ENCODE measurements at regions not wholly inside any gene's neighbourhood (a gene's known extent, or its start where the extent isn't known, plus 50 kb on each side); places are given as distances from the start of the nearest gene placed in this dataset.

DNA sequence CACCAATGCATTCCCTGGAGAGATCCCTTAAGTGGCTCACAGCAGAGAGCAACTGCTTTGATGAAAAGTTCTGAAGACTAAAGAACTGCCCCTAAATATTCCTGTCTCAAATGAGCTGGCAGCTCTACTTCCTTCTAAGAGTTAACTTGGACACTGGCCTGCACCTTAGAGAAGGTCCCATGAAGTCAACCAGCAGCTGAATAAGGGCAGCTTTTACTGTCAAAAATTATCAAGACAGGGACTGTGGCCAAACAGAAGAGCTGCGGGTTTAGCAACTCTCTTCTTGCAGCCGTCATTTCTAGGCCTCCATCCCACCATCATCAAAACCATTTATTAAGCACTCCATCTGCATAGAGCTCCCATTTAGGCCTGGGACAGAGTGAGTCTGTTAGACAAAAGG, 491.1 kb upstream of the TSHZ3 start:
- no peaks in the 10 kb centered on the region for H3K27me3 ChIP-seq
- no peaks in the 10 kb centered on the region for H3K9me3 ChIP-seq
- H3K27ac ChIP-seq: no peak overlapping the region
- H3K4me1 ChIP-seq (ENCODE audit: control insufficient read depth in 1 of 2, insufficient read depth in 1 of 2, low read depth in 1 of 2, low read length in 1 of 2): no peaks in the 10 kb centered on the region
- no peak for TF ChIP-seq CTCF (IDR thresholded peaks at IDR 0.05)
- H3K36me3 ChIP-seq: no peaks in the 10 kb centered on the region
- H3K4me3 ChIP-seq (ENCODE audit: low read depth in 1 of 2, low read length in 1 of 2): no peak overlapping the region

- no peaks in the 10 kb centered on the region for H3K27me3 ChIP-seq
- no peaks in the 10 kb centered on the region for H3K9me3 ChIP-seq
- no peaks in the 10 kb centered on the region for H3K4me1 ChIP-seq (ENCODE audit: control insufficient read depth in 1 of 2, insufficient read depth in 1 of 2, low read depth in 1 of 2, low read length in 1 of 2)
- H3K27ac ChIP-seq: no peak overlapping the region
- no peak for TF ChIP-seq CTCF (IDR thresholded peaks at IDR 0.05)
- H3K36me3 ChIP-seq: no peaks in the 10 kb centered on the region
- no peak overlapping the region for H3K4me3 ChIP-seq (ENCODE audit: low read depth in 1 of 2, low read length in 1 of 2)
Measured at GRCh38 chr19:31841755-31842154, 492.5 kb upstream of the TSHZ3 start.

GRCh38 chr19:31863122-31863521, 482.3 kb upstream of the ZNF507 start:
- H3K27me3 ChIP-seq: no peaks in the 10 kb centered on the region
- no peaks in the 10 kb centered on the region for H3K4me1 ChIP-seq (ENCODE audit: control insufficient read depth in 1 of 2, insufficient read depth in 1 of 2, low read depth in 1 of 2, low read length in 1 of 2)
- no peaks in the 10 kb centered on the region for H3K36me3 ChIP-seq
- no peak for TF ChIP-seq CTCF (IDR thresholded peaks at IDR 0.05)
- H3K9me3 ChIP-seq: peaks cover 9% of the 10 kb centered on the region
- no peak overlapping the region for H3K27ac ChIP-seq
- H3K4me3 ChIP-seq (ENCODE audit: low read depth in 1 of 2, low read length in 1 of 2): no peak overlapping the region

DNA sequence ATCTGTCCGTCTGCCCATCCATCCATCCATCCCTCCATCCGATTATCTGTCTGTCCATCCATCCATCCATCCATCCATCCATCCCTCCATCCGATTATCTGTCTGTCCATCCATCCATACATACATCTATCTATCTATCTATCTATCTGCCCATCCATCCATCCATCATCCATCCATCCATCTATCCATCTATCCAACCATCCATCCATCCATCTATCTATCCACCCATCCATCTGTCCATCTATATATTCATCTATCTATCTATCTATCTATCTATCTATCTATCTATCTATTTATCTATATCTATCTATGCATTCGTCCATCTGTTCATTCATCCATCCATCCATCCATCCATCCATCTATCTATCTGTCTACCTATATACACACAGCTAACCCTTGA, 471.1 kb upstream of the ZNF507 start:
- Histone ChIP-seq H3K27ac (no peak overlapping the region), H3K27me3 (no peaks in the 10 kb centered on the region), H3K36me3 (no peaks in the 10 kb centered on the region), H3K4me1 (ENCODE audit: control insufficient read depth in 1 of 2, insufficient read depth in 1 of 2, low read depth in 1 of 2, low read length in 1 of 2) (no peaks in the 10 kb centered on the region), H3K4me3 (ENCODE audit: low read depth in 1 of 2, low read length in 1 of 2) (no peak overlapping the region), H3K9me3 (no peaks in the 10 kb centered on the region)
- TF ChIP-seq CTCF (IDR thresholded peaks at IDR 0.05): no peak

GRCh38 chr19:31875591-31875990, 469.8 kb upstream of the ZNF507 start:
- H3K36me3 ChIP-seq: no peaks in the 10 kb centered on the region
- H3K27ac ChIP-seq: no peak overlapping the region
- H3K9me3 ChIP-seq: no peaks in the 10 kb centered on the region
- no peak overlapping the region for H3K4me3 ChIP-seq (ENCODE audit: low read depth in 1 of 2, low read length in 1 of 2)
- no peaks in the 10 kb centered on the region for H3K4me1 ChIP-seq (ENCODE audit: control insufficient read depth in 1 of 2, insufficient read depth in 1 of 2, low read depth in 1 of 2, low read length in 1 of 2)
- no peak for TF ChIP-seq CTCF (IDR thresholded peaks at IDR 0.05)
- H3K27me3 ChIP-seq: no peaks in the 10 kb centered on the region

- no peak for TF ChIP-seq CTCF (IDR thresholded peaks at IDR 0.05)
- no peaks in the 10 kb centered on the region for H3K36me3 ChIP-seq
- no peaks in the 10 kb centered on the region for H3K27me3 ChIP-seq
- no peaks in the 10 kb centered on the region for H3K9me3 ChIP-seq
- H3K4me1 ChIP-seq (ENCODE audit: control insufficient read depth in 1 of 2, insufficient read depth in 1 of 2, low read depth in 1 of 2, low read length in 1 of 2): no peaks in the 10 kb centered on the region
- H3K4me3 ChIP-seq (ENCODE audit: low read depth in 1 of 2, low read length in 1 of 2): no peak overlapping the region
- H3K27ac ChIP-seq: no peak overlapping the region
Measured at GRCh38 chr19:31880283-31880682, 465.1 kb upstream of the ZNF507 start.
